Activated naive CD4-positive, alpha-beta T cell treated with anti-CD3 and anti-CD28 coated beads, Interleukin-2, amount 10 ng/mL, durations not matched to agents 7 days and 5 days (primary cell): ENCODE measurements at regions not wholly inside any gene's neighbourhood (a gene's known extent, or its start where the extent isn't known, plus 50 kb on each side); places are given as distances from the start of the nearest gene placed in this dataset.
"Not testable (repeated sequence)": the region's sequence is repeated elsewhere in the genome, so short reads cannot be mapped to it uniquely, and the experiment has no call there.

Source experiments
- CTCF ChIA-PET: fragments of 350-600 bp; sonication (Branson Sonifier 250); formaldehyde crosslinking; loops from one replicate; lab custom pipeline; 2021; ENCODE audit warnings: antibody characterized with exemption; lab: Charles Lee
- DNase-seq: peaks from one replicate; pipeline ENCODE4 v3.0.0-alpha.2; 2020
- H3K27ac Mint-ChIP-seq: one replicate; pipeline ENCODE4 v1.8.0; 2021; ENCODE audit warnings: mild to moderate bottlenecking, moderate library complexity, mixed read lengths
- H3K27me3 Mint-ChIP-seq: one replicate; pipeline ENCODE4 v1.8.0; 2021; ENCODE audit warnings: mild to moderate bottlenecking, mixed read lengths
- H3K36me3 Mint-ChIP-seq: one replicate; pipeline ENCODE4 v1.8.0; 2021; ENCODE audit warnings: mixed read lengths
- H3K4me1 Mint-ChIP-seq: one replicate; pipeline ENCODE4 v1.8.0; 2021; ENCODE audit warnings: mixed read lengths
- H3K4me3 Mint-ChIP-seq: one replicate; pipeline ENCODE4 v1.8.0; 2021; ENCODE audit warnings: mild to moderate bottlenecking, moderate library complexity, mixed read lengths
- H3K9me3 Mint-ChIP-seq: one replicate; pipeline ENCODE4 v1.8.0; 2021; ENCODE audit warnings: mixed read lengths

DNA sequence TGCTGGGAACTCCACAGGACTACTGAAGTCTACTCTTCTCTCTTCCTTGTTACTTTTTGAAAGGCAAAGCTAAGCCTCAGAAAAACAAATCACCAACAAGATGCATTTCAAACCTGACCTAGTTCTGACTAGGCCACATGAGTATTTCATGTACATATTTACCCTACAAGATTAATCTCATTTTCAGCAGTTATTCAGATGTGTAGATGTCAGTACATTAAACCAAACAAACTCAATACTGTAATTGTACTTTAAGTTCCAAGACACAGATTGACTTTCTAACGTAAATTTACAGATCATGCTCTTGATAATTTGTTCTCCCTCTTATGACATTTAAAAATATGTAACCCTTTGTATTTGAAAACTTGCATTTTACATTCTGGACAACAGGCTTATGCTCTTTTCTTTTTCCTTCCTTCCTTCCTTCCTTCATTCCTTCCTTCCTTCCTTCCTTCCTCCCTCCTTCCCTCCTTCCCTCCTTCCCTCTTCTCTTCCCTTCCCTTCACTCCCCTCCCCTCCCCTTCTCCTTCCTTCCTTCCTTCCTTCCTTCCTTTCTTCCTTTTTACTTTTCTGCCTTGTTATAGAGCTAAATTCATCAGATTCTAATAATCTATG lies 1653.4 kb downstream of the EFNA5 start:
- Mint-ChIP-seq H3K4me3 (no peak overlapping the region), H3K4me1 (no peaks in the 10 kb centered on the region), H3K9me3 (peaks cover 2% of the 10 kb centered on the region), H3K36me3 (no peaks in the 10 kb centered on the region), H3K27ac (no peak overlapping the region), H3K27me3 (no peaks in the 10 kb centered on the region)
- CTCF ChIA-PET = no interaction called here
- no peak for DNase-seq

DNA sequence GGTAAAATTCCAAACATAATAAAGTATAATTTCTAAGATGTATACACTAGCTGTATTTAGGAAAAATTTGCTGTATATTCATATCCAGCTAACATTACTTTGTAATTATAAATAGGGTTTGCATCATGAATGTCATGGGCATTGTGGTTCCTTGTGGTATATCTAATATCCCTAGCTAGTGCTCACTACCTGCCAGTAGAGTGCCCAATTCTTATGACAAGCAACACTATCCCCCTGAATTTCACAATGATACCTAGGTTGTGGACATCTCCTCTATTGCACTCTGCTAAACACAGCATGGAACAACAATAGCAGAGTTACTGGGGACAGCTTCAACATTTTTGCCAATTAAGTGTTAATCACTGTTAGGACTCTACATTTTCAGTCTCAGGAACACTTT lies 1656.5 kb downstream of the EFNA5 start:
- no peaks in the 10 kb centered on the region for H3K36me3 Mint-ChIP-seq
- no peak overlapping the region for H3K27ac Mint-ChIP-seq
- no peaks in the 10 kb centered on the region for H3K4me1 Mint-ChIP-seq
- no peak for DNase-seq
- peaks cover 5% of the 10 kb centered on the region for H3K9me3 Mint-ChIP-seq
- CTCF ChIA-PET = interaction anchor here (0.6 kb wide), 1 partner anchor 109 kb away, joined by 3 read pairs; no protein-coding TSS in a partner anchor
- no peak overlapping the region for H3K4me3 Mint-ChIP-seq
- H3K27me3 Mint-ChIP-seq = no peaks in the 10 kb centered on the region

GRCh38 chr5:106006242-106006641 lies 1664.5 kb downstream of the EFNA5 start:
- CTCF ChIA-PET = no interaction called here
- Mint-ChIP-seq H3K36me3 (no peaks in the 10 kb centered on the region), H3K9me3 (peaks cover 2% of the 10 kb centered on the region), H3K4me1 (no peaks in the 10 kb centered on the region), H3K27me3 (no peaks in the 10 kb centered on the region), H3K27ac (no peak overlapping the region), H3K4me3 (no peak overlapping the region)
- no peak for DNase-seq

GRCh38 chr5:105998991-105999390 lies 1671.7 kb downstream of the EFNA5 start:
- H3K36me3 Mint-ChIP-seq, CTCF ChIA-PET, H3K4me1 Mint-ChIP-seq, H3K4me3 Mint-ChIP-seq, H3K27me3 Mint-ChIP-seq, H3K27ac Mint-ChIP-seq, DNase-seq: not testable (repeated sequence)
- H3K9me3 Mint-ChIP-seq = peaks cover 10% of the 10 kb centered on the region

GRCh38 chr5:105993027-105993426 lies 1677.7 kb downstream of the EFNA5 start:
- CTCF ChIA-PET = no interaction called here
- peaks cover 8% of the 10 kb centered on the region for H3K9me3 Mint-ChIP-seq
- no peak for DNase-seq
- no peak overlapping the region for H3K4me3 Mint-ChIP-seq
- H3K27ac Mint-ChIP-seq = no peak overlapping the region
- no peaks in the 10 kb centered on the region for H3K4me1 Mint-ChIP-seq
- no peaks in the 10 kb centered on the region for H3K36me3 Mint-ChIP-seq
- H3K27me3 Mint-ChIP-seq = no peaks in the 10 kb centered on the region

DNA sequence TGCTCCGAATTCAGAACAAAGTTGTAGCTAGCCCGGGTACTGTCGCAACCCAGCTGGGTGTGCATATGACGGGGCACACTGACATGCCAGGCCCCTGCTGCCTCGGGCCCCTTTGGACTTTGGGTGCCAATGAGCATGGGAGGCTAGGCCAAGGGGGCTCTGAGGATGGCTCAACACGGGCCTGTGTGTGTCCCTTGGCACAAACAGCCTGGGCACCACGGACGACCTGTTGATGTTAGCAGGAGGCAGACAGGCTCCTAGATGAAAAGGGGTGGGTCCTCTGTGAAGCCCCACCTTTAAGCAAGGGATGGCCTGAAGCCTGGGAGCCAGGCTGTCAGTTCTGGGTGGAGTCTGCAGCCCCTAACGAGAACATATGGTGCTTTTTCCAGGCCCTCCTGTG lies 1688.2 kb downstream of the EFNA5 start:
- Mint-ChIP-seq H3K9me3 (peaks cover 7% of the 10 kb centered on the region), H3K27me3 (no peaks in the 10 kb centered on the region)

GRCh38 chr5:105978011-105978410 lies 1692.7 kb downstream of the EFNA5 start:
- no peaks in the 10 kb centered on the region for H3K4me1 Mint-ChIP-seq
- H3K4me3 Mint-ChIP-seq = no peak overlapping the region
- DNase-seq = no peak
- no peaks in the 10 kb centered on the region for H3K27me3 Mint-ChIP-seq
- CTCF ChIA-PET = no interaction called here
- no peaks in the 10 kb centered on the region for H3K36me3 Mint-ChIP-seq
- H3K27ac Mint-ChIP-seq = no peak overlapping the region
- peaks cover 11% of the 10 kb centered on the region for H3K9me3 Mint-ChIP-seq

More for the DNA sequence above, 1688.2 kb downstream of the EFNA5 start:
- CTCF ChIA-PET = no interaction called here
- DNase-seq = no peak
- Mint-ChIP-seq H3K4me3 (no peak overlapping the region), H3K27ac (no peak overlapping the region), H3K36me3 (no peaks in the 10 kb centered on the region), H3K4me1 (no peaks in the 10 kb centered on the region)

DNA sequence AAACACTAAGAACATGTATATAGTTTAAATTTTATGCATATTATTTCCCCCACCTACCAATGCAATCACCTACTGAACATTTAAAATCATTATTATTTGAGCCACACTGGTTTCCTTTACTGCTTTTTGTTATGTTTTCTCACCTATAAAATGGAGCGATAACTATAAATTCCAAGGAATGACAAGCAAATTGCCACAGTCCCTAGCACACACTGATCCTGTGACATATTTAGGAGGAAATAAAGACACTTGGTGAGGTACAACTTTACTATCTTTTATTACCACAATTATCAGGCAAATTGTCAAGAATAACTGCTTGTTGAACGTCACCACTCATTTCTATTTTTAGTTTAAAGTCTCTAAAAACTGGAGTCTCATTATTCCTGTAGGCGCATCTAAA lies 1693.6 kb downstream of the EFNA5 start:
- no peak for DNase-seq
- H3K4me1 Mint-ChIP-seq = no peaks in the 10 kb centered on the region
- H3K4me3 Mint-ChIP-seq = no peak overlapping the region
- no peaks in the 10 kb centered on the region for H3K36me3 Mint-ChIP-seq
- H3K27ac Mint-ChIP-seq = no peak overlapping the region
- H3K27me3 Mint-ChIP-seq = no peaks in the 10 kb centered on the region
- H3K9me3 Mint-ChIP-seq = peaks cover 11% of the 10 kb centered on the region
- CTCF ChIA-PET = no interaction called here

GRCh38 chr5:105970919-105971318 lies 1699.8 kb downstream of the EFNA5 start:
- Mint-ChIP-seq H3K27me3 (no peaks in the 10 kb centered on the region), H3K4me1 (no peaks in the 10 kb centered on the region), H3K4me3 (no peak overlapping the region), H3K9me3 (peaks cover 12% of the 10 kb centered on the region), H3K36me3 (no peaks in the 10 kb centered on the region), H3K27ac (no peak overlapping the region)
- CTCF ChIA-PET = no interaction called here
- DNase-seq = no peak

- DNase-seq = no peak
- no peaks in the 10 kb centered on the region for H3K36me3 Mint-ChIP-seq
- H3K4me3 Mint-ChIP-seq = no peak overlapping the region
- H3K27ac Mint-ChIP-seq = no peak overlapping the region
- peaks cover 12% of the 10 kb centered on the region for H3K9me3 Mint-ChIP-seq
- H3K27me3 Mint-ChIP-seq = no peaks in the 10 kb centered on the region
- H3K4me1 Mint-ChIP-seq = no peaks in the 10 kb centered on the region
- CTCF ChIA-PET = no interaction called here
Observed at GRCh38 chr5:105968981-105969380, 1701.8 kb downstream of the EFNA5 start.

DNA sequence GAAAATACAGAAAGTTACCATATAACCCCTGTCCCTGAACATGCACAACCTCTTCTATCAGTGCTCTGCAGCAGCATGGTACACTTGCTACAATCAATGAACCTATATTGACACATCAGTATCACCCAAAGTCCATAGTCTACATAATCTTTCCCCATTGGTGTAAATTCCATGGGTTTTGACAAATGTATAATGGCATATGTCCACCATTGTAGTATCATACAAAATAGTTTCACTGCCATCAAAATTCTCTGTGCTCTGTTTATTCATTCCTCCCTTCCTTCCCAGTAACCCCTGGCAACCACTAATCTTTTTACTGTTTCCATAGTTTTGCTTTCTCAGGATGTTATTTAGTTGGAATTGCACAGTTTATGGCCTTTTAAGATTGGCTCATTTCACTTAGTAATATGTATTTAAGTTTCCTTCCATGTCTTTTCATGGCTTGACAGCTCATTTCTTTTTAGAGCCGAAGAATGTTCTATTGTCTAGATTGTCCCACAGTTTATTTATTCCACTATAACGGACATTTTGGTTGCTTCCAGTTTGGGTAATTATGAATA lies 1707.0 kb downstream of the EFNA5 start:
- Mint-ChIP-seq H3K4me1 (no peaks in the 10 kb centered on the region), H3K27me3 (no peaks in the 10 kb centered on the region), H3K36me3 (no peaks in the 10 kb centered on the region), H3K9me3 (peaks cover 2% of the 10 kb centered on the region), H3K27ac (no peak overlapping the region), H3K4me3 (no peak overlapping the region)
- DNase-seq = no peak
- CTCF ChIA-PET = no interaction called here

DNA sequence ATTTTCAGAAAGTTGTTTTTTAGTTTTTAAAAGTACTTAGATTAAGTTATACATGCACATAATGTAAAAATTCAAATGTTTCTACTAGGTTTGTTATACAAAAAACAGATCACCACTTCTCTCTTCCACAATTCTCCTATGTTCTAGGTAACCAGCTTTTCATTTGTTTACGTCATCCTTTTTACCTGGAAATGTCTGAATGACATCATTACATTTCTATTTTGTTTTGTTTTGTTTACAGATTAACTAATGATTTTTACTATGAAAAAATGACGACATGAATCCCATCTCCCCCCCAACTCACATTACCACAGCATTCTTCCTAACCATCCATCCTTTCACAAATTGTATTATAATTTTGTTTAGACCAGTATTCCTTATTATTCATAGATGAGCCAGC lies 1709.2 kb downstream of the EFNA5 start:
- peaks cover 5% of the 10 kb centered on the region for H3K9me3 Mint-ChIP-seq
- CTCF ChIA-PET = no interaction called here
- no peak overlapping the region for H3K4me3 Mint-ChIP-seq
- no peak overlapping the region for H3K27ac Mint-ChIP-seq
- H3K36me3 Mint-ChIP-seq = no peaks in the 10 kb centered on the region
- no peak for DNase-seq
- H3K27me3 Mint-ChIP-seq = no peaks in the 10 kb centered on the region
- no peaks in the 10 kb centered on the region for H3K4me1 Mint-ChIP-seq

DNA sequence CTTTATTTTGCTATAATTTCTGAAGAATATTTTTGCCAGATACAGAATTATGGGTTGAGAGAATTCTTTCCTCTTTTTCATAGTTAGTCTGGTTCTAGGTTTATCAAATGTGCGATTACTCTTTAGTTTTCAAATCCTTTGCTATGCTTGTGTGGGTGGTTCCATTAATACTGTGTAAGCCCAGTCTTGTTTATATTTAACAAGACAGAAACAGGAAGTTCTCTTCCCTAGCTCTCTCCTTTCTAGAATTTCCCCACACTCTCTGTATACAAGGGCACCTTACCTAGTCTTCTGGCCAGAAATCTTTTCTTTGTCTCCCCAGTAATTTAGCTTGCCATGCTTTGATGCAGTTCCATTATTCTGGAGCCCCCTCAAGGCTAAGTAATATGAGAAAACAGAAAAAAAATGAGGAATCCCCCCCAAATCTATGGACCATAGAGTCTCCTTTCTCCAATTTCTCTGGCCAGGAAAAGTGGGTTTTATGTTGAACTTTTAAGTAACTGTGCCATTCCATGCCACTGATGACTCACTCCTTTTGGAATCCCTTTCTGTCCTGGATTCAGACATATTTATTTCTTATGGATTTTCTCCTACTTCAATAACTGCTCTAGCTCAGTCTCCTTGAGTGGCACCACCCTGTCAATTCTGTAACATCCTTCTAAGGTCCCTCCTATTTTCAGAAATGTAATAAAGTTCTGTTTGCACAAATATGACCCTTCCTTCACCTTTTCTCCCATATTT lies 1714.1 kb downstream of the EFNA5 start:
- no peaks in the 10 kb centered on the region for H3K36me3 Mint-ChIP-seq
- no peak for DNase-seq
- CTCF ChIA-PET = no interaction called here
- H3K4me3 Mint-ChIP-seq = no peak overlapping the region
- H3K9me3 Mint-ChIP-seq = peaks cover 10% of the 10 kb centered on the region
- no peaks in the 10 kb centered on the region for H3K4me1 Mint-ChIP-seq
- H3K27me3 Mint-ChIP-seq = no peaks in the 10 kb centered on the region
- no peak overlapping the region for H3K27ac Mint-ChIP-seq

DNA sequence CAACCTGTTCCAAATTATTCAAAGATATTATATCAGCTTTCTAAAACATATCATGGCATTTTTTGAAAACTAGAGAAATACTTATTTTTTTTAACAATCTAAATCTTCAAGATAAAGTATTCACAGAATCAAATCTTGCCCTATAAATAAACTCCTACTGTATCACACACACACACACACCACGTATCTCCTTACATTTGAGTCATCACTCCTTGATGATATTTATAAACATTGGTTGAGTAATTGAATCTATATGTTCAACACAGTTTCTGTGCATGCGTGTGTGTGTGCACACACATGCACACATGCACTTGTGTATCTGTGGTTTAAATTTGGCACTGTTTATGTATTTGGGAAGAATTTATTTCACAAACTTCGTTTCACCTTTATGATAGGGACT lies 1716.4 kb downstream of the EFNA5 start:
- no peaks in the 10 kb centered on the region for H3K4me1 Mint-ChIP-seq
- H3K27ac Mint-ChIP-seq = no peak overlapping the region
- CTCF ChIA-PET = interaction anchor here (0.5 kb wide), 1 partner anchor 860 kb away, joined by 3 read pairs; no protein-coding TSS in a partner anchor
- H3K9me3 Mint-ChIP-seq = peaks cover 10% of the 10 kb centered on the region
- H3K27me3 Mint-ChIP-seq = no peaks in the 10 kb centered on the region
- no peak overlapping the region for H3K4me3 Mint-ChIP-seq
- no peak for DNase-seq
- H3K36me3 Mint-ChIP-seq = no peaks in the 10 kb centered on the region

DNA sequence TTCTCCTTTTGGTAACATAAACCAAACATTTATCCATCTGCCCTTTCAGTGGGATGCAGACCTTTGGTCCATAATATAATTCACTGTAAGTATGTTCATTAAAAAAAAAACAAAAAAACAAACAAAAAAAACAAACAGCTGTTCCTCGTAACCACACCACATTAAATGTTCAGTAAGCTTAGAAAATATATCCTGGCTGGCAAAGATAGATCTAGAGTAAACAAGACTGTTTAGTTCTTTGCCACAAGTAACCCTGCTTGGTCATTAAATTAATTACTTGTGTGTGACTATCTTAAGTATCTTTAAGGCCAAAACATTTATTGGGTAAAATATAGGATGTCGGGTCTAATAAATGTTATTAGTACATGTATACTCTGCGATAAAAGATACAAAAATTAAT lies 1717.1 kb downstream of the EFNA5 start:
- Mint-ChIP-seq H3K27ac (no peak overlapping the region), H3K9me3 (peaks cover 12% of the 10 kb centered on the region), H3K4me3 (no peak overlapping the region), H3K4me1 (no peaks in the 10 kb centered on the region), H3K36me3 (no peaks in the 10 kb centered on the region), H3K27me3 (no peaks in the 10 kb centered on the region)
- no peak for DNase-seq
- CTCF ChIA-PET = interaction anchor here (0.5 kb wide), 1 partner anchor 861 kb away, joined by 3 read pairs; no protein-coding TSS in a partner anchor
